Esophagus squamous epithelium (tissue), 4 donors: ENCODE measurements at regions not wholly inside any gene's neighbourhood (a gene's known extent, or its start where the extent isn't known, plus 50 kb on each side); places are given as distances from the start of the nearest gene placed in this dataset.

Experiments used
- CTCF ChIP-seq, 6 experiments: fragments of 450-650 bp in 4 of 6; fragments of 200-600 bp in 2 of 6; sonication (generic) in 2 of 6; IDR thresholded peaks; one replicate each; pipeline ENCODE4 v1.5.1; 2016 to 2019; ENCODE audit warnings: antibody characterized with exemption in 6 of 6, mild to moderate bottlenecking in 4 of 6, moderate library complexity in 4 of 6
- POLR2A ChIP-seq, 4 donors: fragments of 450-650 bp; IDR thresholded peaks; one replicate each; pipeline ENCODE4 v1.6.1; 2017; ENCODE audit warnings: antibody characterized with exemption in 4 of 4, mild to moderate bottlenecking in 4 of 4, moderate library complexity in 3 of 4

DNA sequence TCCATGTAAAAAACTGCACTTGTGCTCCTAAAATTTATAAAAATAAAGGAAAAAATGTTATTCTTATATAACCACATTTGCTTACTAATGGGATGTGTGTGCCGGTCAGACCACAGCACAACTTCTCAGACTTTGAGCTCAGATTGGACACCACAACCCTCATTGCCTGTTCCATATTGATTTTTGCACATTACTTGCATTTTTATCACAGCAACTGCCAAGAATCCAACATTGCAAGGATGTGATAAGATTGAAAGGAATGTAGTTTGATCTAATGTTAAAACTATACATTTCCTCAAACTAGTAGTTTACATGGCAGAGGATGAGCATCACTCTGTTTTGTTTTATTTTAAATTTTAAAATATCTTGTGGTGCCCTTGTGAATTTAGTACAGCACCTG is 227.8 kb downstream of the KDR start:
- TF ChIP-seq CTCF (IDR thresholded peaks at IDR 0.05) (no peak), POLR2A (IDR thresholded peaks at IDR 0.05) (no peak)
